ENCODE measurements at regions not wholly inside any gene's neighbourhood (a gene's known extent, or its start where the extent isn't known, plus 50 kb on each side); places are given as distances from the start of the nearest gene placed in this dataset.

- intact Hi-C loops (cut with DNase I, micrococcal nuclease) = no loop called here
- CTCF ChIA-PET = no interaction called here
- no peaks in the 10 kb centered on the region for H3K9me3 ChIP-seq (ENCODE audit: control insufficient read depth in 1 of 2, insufficient read depth in 1 of 2, low read length in 2 of 2)
- POLR2A ChIA-PET = no interaction called here
- DNase-seq (no peak), ATAC-seq (ENCODE audit: poor library complexity) (no peak)
- H3K4me1 Mint-ChIP-seq (ENCODE audit: low read depth) = no peaks in the 10 kb centered on the region
- no peak overlapping the region for H3K4me3 ChIP-seq (ENCODE audit: low read length)
- H3K4me3 Mint-ChIP-seq = no peak overlapping the region
- no peaks in the 10 kb centered on the region for H3K36me3 Mint-ChIP-seq (ENCODE audit: low read depth)
- no peaks in the 10 kb centered on the region for H3K36me3 ChIP-seq (ENCODE audit: insufficient read depth, low read length)
- H3K27me3 Mint-ChIP-seq = no peaks in the 10 kb centered on the region
- no peak overlapping the region for H3K27ac ChIP-seq (ENCODE audit: low read depth in 1 of 2, low read length in 2 of 2)
- no peaks in the 10 kb centered on the region for H3K9me3 Mint-ChIP-seq
- TF ChIP-seq CTCF (IDR thresholded peaks at IDR 0.05) = no peak
- H3K27me3 ChIP-seq (ENCODE audit: control insufficient read depth in 1 of 2, insufficient read depth in 2 of 2, low read length in 2 of 2) = no peaks in the 10 kb centered on the region
- H3K4me1 ChIP-seq (ENCODE audit: insufficient read depth, low read length) = no peaks in the 10 kb centered on the region
- no peak overlapping the region for H3K27ac Mint-ChIP-seq
These were observed 995.7 kb downstream of the FLRT2 start for GRCh38 chr14:86525673-86526072.

- no peaks in the 10 kb centered on the region for H3K36me3 Mint-ChIP-seq (ENCODE audit: low read depth)
- DNase-seq (no peak), ATAC-seq (ENCODE audit: poor library complexity) (no peak)
- Histone ChIP-seq H3K9me3 (ENCODE audit: control insufficient read depth in 1 of 2, insufficient read depth in 1 of 2, low read length in 2 of 2) (peaks cover 0 to 3% of the 10 kb centered on the region in 2 experiments), H3K4me3 (ENCODE audit: low read length) (no peak overlapping the region), H3K36me3 (ENCODE audit: insufficient read depth, low read length) (no peaks in the 10 kb centered on the region), H3K27ac (ENCODE audit: low read depth in 1 of 2, low read length in 2 of 2) (no peak overlapping the region), H3K4me1 (ENCODE audit: insufficient read depth, low read length) (no peaks in the 10 kb centered on the region), H3K27me3 (ENCODE audit: control insufficient read depth in 1 of 2, insufficient read depth in 2 of 2, low read length in 2 of 2) (no peaks in the 10 kb centered on the region)
- no peak overlapping the region for H3K27ac Mint-ChIP-seq
- POLR2A ChIA-PET = no interaction called here
- H3K4me3 Mint-ChIP-seq = no peak overlapping the region
- no peaks in the 10 kb centered on the region for H3K27me3 Mint-ChIP-seq
- CTCF ChIA-PET = no interaction called here
- TF ChIP-seq CTCF (IDR thresholded peaks at IDR 0.05) = no peak
- H3K9me3 Mint-ChIP-seq = no peaks in the 10 kb centered on the region
- intact Hi-C loops (cut with DNase I, micrococcal nuclease) = no loop called here
- H3K4me1 Mint-ChIP-seq (ENCODE audit: low read depth) = no peaks in the 10 kb centered on the region
These were observed 991.9 kb downstream of the FLRT2 start for GRCh38 chr14:86521843-86522242.

GRCh38 chr14:86521031-86521730 is 991.2 kb downstream of the FLRT2 start:
- no peak for TF ChIP-seq CTCF (IDR thresholded peaks at IDR 0.05)
- Mint-ChIP-seq H3K4me3 (no peak overlapping the region), H3K27ac (no peak overlapping the region)

More at GRCh38 chr14:86521031-86521730, 991.2 kb downstream of the FLRT2 start:
- ChIA-PET CTCF (no interaction called here), POLR2A (no interaction called here)
- Mint-ChIP-seq H3K27me3 (no peaks in the 10 kb centered on the region), H3K4me1 (ENCODE audit: low read depth) (no peaks in the 10 kb centered on the region), H3K36me3 (ENCODE audit: low read depth) (no peaks in the 10 kb centered on the region), H3K9me3 (no peaks in the 10 kb centered on the region)
- H3K36me3 ChIP-seq (ENCODE audit: insufficient read depth, low read length) = no peaks in the 10 kb centered on the region
- no peaks in the 10 kb centered on the region for H3K27me3 ChIP-seq (ENCODE audit: control insufficient read depth in 1 of 2, insufficient read depth in 2 of 2, low read length in 2 of 2)
- ATAC-seq (ENCODE audit: poor library complexity) (no peak), DNase-seq (no peak)
- intact Hi-C loops (cut with DNase I, micrococcal nuclease) = no loop called here
- no peak overlapping the region for H3K4me3 ChIP-seq (ENCODE audit: low read length)
- H3K9me3 ChIP-seq (ENCODE audit: control insufficient read depth in 1 of 2, insufficient read depth in 1 of 2, low read length in 2 of 2) = peaks cover 0 to 3% of the 10 kb centered on the region in 2 experiments
- no peak overlapping the region for H3K27ac ChIP-seq (ENCODE audit: low read depth in 1 of 2, low read length in 2 of 2)
- no peaks in the 10 kb centered on the region for H3K4me1 ChIP-seq (ENCODE audit: insufficient read depth, low read length)
